LNCaP clone FGC (cell line): ENCODE measurements at regions not wholly inside any gene's neighbourhood (a gene's known extent, or its start where the extent isn't known, plus 50 kb on each side); places are given as distances from the start of the nearest gene placed in this dataset.
"Not testable (repeated sequence)": the region's sequence is repeated elsewhere in the genome, so short reads cannot be mapped to it uniquely, and the experiment has no call there.

Source experiments
- DNase-seq: peaks from one replicate; pipeline ENCODE4 v3.0.0-alpha.2; 2011; ENCODE audit warnings: low read depth
- H3K4me3 ChIP-seq: 2 replicates; pipeline ENCODE4 v1.5.1; 2011; ENCODE audit warnings: mild to moderate bottlenecking, low read depth, low read length, control low read depth
- TF ChIP-seq, protein P1 (sequence below): IDR thresholded peaks from 2 replicates; pipeline ENCODE4 v1.5.1; 2012; ENCODE audit warnings: mild to moderate bottlenecking; ENCODE audit not compliant: control insufficient read depth, insufficient read depth; ENCODE audit errors: extremely low read depth

DNA sequence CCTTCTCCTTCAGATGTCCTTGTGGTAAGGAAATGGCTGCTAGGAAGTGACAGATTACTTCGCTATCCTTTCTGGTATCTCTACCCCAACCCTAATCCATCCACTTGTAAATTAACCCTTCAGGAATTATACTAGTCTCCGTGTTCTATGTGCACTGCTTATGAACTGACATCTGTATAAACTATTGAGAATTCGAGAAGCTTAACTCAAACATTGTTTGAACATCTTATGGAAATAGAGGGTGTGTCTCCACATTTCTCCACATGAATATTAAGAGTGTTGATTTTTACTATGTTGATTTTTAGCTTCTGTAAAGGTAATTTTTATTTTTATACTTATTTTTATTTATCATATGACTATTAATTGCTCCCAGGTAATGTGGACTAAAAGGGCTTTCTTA, 457.6 kb upstream of the ZNF337 start:
- H3K4me3 ChIP-seq = no peak overlapping the region
- DNase-seq = no peak
- TF ChIP-seq, protein P1, sequence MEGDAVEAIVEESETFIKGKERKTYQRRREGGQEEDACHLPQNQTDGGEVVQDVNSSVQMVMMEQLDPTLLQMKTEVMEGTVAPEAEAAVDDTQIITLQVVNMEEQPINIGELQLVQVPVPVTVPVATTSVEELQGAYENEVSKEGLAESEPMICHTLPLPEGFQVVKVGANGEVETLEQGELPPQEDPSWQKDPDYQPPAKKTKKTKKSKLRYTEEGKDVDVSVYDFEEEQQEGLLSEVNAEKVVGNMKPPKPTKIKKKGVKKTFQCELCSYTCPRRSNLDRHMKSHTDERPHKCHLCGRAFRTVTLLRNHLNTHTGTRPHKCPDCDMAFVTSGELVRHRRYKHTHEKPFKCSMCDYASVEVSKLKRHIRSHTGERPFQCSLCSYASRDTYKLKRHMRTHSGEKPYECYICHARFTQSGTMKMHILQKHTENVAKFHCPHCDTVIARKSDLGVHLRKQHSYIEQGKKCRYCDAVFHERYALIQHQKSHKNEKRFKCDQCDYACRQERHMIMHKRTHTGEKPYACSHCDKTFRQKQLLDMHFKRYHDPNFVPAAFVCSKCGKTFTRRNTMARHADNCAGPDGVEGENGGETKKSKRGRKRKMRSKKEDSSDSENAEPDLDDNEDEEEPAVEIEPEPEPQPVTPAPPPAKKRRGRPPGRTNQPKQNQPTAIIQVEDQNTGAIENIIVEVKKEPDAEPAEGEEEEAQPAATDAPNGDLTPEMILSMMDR = no peak

DNA sequence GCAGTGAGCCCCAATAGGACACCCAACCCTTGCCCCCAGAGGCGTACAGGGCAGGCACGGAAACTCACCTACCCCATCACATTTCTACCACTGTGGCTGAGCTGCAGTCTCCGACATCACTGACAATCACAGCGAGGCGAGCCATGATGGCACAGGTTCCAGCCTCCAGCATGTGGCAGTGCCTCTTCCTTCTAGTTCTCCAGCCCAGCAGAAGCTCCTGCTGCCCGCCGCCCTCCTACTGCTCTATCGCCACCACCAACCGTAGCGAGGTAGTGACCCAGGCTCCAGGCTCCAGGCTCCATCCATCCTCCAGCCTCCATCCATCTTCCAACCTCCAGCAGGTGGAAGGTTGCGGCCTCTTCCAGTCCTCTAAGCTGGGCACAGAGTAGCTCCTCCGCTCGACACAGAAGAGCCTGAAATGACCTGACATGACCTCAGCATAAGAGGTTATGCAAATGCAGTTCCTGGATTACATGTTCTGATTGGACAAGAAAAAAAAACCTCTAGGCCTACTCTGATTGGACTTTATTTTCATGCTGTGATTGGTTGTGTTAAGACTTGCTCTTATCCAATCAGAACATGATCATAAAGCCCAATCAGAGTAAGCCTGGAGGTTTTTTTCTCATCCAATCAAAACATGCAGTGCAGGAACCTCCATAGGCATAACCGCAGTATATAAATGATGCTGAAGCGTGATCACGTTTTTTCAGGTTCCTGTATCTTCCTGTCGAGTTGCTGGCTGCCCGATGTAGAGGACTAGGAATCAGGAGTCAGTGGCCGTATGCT, 438.9 kb upstream of the ZNF337 start:
- no peak for DNase-seq
- TF ChIP-seq, protein P1 = no peak
- no peak overlapping the region for H3K4me3 ChIP-seq

DNA sequence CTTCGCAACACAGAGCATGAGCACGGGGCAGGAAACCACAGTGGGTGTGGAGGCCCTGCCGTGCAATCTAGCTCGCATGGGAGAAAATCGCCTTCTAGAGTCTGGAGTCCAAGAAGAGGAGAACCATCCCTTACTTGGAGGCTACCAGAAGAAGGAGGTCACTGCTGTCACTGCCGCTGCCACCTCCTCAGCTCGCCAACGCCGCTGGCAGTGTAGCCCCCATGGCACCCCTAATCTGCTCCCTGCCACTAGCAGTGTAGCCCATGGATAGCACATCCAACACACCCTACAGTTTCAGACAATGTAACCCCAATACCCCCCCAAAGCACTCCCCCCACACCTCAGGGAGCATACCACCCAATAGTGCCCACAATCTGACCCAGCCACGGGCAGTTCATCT, 438.0 kb upstream of the ZNF337 start:
- no peak overlapping the region for H3K4me3 ChIP-seq
- TF ChIP-seq, protein P1 = no peak
- no peak for DNase-seq

DNA sequence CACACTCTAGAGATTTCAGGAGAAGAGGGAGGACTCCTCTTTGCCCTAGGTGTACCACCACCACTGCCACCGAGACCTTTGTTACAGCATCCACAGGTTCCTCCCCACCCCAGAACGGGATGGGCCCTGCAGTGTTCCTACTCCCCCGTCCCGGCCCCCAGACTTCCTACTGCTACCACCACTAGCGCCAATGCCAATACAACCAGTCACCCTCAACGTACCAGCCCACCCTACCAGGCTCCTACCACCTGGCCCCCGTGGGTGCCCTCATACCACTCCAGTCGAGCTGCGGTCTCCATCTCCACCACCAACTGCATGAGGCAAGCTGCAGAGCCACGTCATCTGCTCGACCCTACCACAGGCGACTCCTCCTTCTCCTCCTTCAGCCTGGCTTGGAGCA, 437.1 kb upstream of the ZNF337 start:
- not testable (repeated sequence) for H3K4me3 ChIP-seq, DNase-seq

DNA sequence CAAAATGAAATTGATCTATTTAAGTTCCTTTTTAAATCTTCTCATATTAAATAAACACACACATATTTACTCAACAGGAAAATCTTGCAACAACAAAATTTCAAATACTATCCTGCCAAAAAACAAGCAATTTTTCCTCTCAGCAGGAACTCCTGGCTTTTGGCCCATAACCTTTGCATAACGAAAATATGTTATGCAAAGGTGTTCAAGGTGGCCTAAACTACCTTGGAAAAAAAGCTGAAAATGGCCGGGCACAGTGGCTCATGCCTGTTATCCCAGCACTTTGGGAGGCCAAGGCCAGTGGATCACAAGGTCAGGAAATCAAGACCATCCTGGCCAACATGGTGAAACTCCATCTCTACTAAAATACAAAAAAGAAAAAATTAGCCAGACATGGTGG, 424.3 kb upstream of the ZNF337 start:
- H3K4me3 ChIP-seq, DNase-seq: not testable (repeated sequence)

- H3K4me3 ChIP-seq, DNase-seq: not testable (repeated sequence)
These were observed 397.8 kb upstream of the ZNF337 start for GRCh38 chr20:26094498-26094897.

DNA sequence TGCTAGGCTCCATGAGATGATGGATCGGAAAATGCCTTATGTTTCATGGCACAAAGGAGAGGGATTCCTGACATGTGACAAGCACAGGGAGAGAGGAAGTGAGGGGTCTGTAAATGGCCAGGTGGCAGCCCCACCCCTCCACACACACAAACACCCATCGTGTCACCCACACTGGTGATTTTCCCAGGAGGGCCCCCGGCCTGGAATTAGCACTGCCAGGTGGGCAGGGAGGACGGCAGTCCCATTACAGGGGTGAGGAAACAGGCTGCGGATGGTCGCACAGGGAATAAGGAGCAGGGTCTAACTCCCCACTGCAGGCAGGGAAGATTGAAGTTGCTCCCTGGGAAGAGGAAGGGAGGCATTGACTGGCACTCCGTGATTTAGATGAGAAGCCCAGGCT, 395.3 kb upstream of the ZNF337 start:
- DNase-seq, H3K4me3 ChIP-seq: not testable (repeated sequence)

DNA sequence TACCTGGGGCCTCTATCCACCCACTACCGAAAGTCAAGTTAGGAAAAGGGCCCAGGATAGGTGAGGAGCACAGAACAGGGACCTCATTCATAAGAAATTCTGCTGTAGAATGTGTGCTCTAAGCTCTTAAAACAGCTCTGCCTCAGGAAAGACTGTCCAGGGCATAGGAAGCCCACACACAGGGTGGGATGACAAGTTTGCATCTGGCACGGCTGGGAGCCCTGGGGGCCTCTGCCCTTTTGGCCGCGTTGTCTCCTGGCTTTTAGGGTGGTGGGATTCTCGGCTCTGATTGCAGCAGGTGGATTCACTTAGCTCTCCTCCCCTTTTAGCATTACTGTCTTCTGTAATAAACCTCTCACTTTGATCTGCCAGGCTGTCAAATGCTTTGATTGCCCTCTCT, 389.5 kb upstream of the ZNF337 start:
- H3K4me3 ChIP-seq, DNase-seq: not testable (repeated sequence)

GRCh38 chr20:26073972-26074371, 377.3 kb upstream of the ZNF337 start:
- not testable (repeated sequence) for H3K4me3 ChIP-seq, DNase-seq

- DNase-seq, H3K4me3 ChIP-seq: not testable (repeated sequence)
These were observed 362.7 kb upstream of the ZNF337 start for GRCh38 chr20:26059324-26059723.

GRCh38 chr20:26058446-26058845, 361.8 kb upstream of the ZNF337 start:
- not testable (repeated sequence) for H3K4me3 ChIP-seq, DNase-seq

GRCh38 chr20:26057135-26057752, 360.6 kb upstream of the ZNF337 start:
- not testable (repeated sequence) for H3K4me3 ChIP-seq, DNase-seq

- DNase-seq, H3K4me3 ChIP-seq: not testable (repeated sequence)
These were observed 329.1 kb upstream of the ZNF337 start for GRCh38 chr20:26025792-26026191.

DNA sequence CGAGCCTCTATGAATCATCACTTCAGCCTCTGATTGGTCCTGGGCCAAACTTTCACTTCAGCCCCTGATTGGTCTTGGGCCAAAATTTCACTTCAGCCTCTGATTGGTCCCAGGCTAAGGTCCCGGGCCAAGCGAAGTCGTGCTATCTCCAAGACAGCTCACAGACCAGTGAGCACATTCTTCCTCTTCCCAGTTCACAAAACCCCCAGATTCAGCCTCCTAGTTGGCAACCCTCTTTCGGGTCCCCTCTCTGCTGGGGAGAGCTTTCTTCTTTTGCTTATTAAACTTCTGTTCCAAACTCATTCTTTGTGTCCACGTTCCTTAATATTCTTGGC, 314.3 kb upstream of the ZNF337 start:
- H3K4me3 ChIP-seq, DNase-seq: not testable (repeated sequence)

- not testable (repeated sequence) for DNase-seq, H3K4me3 ChIP-seq
These were observed 313.7 kb upstream of the ZNF337 start for GRCh38 chr20:26010224-26010941.
